HCT116 (cell line): ENCODE measurements at regions not wholly inside any gene's neighbourhood (a gene's known extent, or its start where the extent isn't known, plus 50 kb on each side); places are given as distances from the start of the nearest gene placed in this dataset.

Experiments used
- ATAC-seq: fragments of 200-7000 bp; cut with Tn5 transposase; 2 replicates; pipeline ENCODE4 v1.9.1; 2020; ENCODE audit warnings: mild to moderate bottlenecking, moderate library complexity
- BruUV-seq: library from RNA; stranded (reverse); fragments of 400-500 nt; replicated peaks from 2 replicates; lab custom pipeline; 2021; lab: Mats Ljungman, UMichigan
- CTCF ChIA-PET: fragments of 300-600 bp; sonication (Branson Sonifier 250); formaldehyde crosslinking; loops from one replicate; lab custom pipeline; 2021; ENCODE audit warnings: antibody characterized with exemption; lab: Charles Lee
- POLR2A ChIA-PET: fragments of 300-600, 350-600 bp; sonication (Branson Sonifier 250); formaldehyde crosslinking; loops from one replicate; lab custom pipeline; 2021; ENCODE audit warnings: antibody characterized with exemption; lab: Charles Lee
- RAD21 ChIA-PET, 2 experiments: fragments of 300-600 bp; sonication (Branson Sonifier 250); formaldehyde crosslinking; loops; one replicate each; lab custom pipeline; 2023; ENCODE audit warnings: low total read pairs in 2 of 2; ENCODE audit not compliant: uncharacterized antibody in 2 of 2, unreplicated experiment in 2 of 2, low non-redundant PET in 1 of 2; lab: Charles Lee
- DNase-seq: peaks from one replicate; pipeline ENCODE4 v3.0.0-alpha.2; 2010; ENCODE audit warnings: low read depth, low spot score
- H2AFZ ChIP-seq: fragments of 200-600 bp; shearing (Covaris generic), sonication (generic); 2 replicates; pipeline ENCODE4 v1.6.1; 2017; ENCODE audit warnings: low read depth, mixed run types, mixed read lengths, antibody characterized with exemption, low read length; ENCODE audit not compliant: poor library complexity, severe bottlenecking
- H3K27ac ChIP-seq: 2 replicates; pipeline ENCODE4 v1.5.1; 2012; ENCODE audit warnings: low read depth, low read length
- H3K27me3 ChIP-seq: fragments of 200-600 bp; sonication (generic); 2 replicates; pipeline ENCODE4 v1.6.1; 2016; ENCODE audit warnings: mixed run types, low read length, mixed read lengths; ENCODE audit not compliant: insufficient read depth
- H3K36me3 ChIP-seq, 2 experiments: fragments of 200-500 bp in 1 of 2; fragments of 200-600 bp in 1 of 2; sonication (Bioruptor generic) in 1 of 2; sonication (generic) in 1 of 2; 2 replicates each; pipeline versions ENCODE4 v1.5.1 to v1.6.1; 2014 to 2016; ENCODE audit warnings: low read length in 2 of 2, inconsistent platforms in 1 of 2, mixed read lengths in 1 of 2, mixed run types in 1 of 2; ENCODE audit not compliant: insufficient read depth in 2 of 2, control insufficient read depth in 1 of 2
- H3K4me1 ChIP-seq, 2 experiments: fragments of 200-600 bp in 1 of 2; sonication (generic) in 1 of 2; 2 replicates each; pipeline versions ENCODE4 v1.5.1 to v1.6.1; 2012 to 2017; ENCODE audit warnings: low read length in 2 of 2, inconsistent platforms in 1 of 2, mild to moderate bottlenecking in 1 of 2, mixed read lengths in 1 of 2, mixed run types in 1 of 2, moderate library complexity in 1 of 2; ENCODE audit not compliant: insufficient read depth in 2 of 2, control insufficient read depth in 1 of 2
- H3K4me2 ChIP-seq: fragments of 200-600 bp; sonication (generic); 2 replicates; pipeline ENCODE4 v1.6.1; 2017; ENCODE audit warnings: mixed run types, low read length, mixed read lengths
- H3K4me3 ChIP-seq, 2 experiments: fragments of 200-600 bp in 1 of 2; sonication (generic) in 1 of 2; replicated peaks in 1 of 2; 2 replicates each; pipeline ENCODE4 v1.5.1; 2011 to 2016; ENCODE audit warnings: low read length in 2 of 2, control low read depth in 1 of 2, low read depth in 1 of 2, mild to moderate bottlenecking in 1 of 2, mixed read lengths in 1 of 2, mixed run types in 1 of 2
- H3K79me2 ChIP-seq: fragments of 200-600 bp; sonication (generic); 2 replicates; pipeline ENCODE4 v1.6.1; 2017; ENCODE audit warnings: mild to moderate bottlenecking, mixed run types, low read length, moderate library complexity, mixed read lengths; ENCODE audit not compliant: insufficient read depth
- H3K9ac ChIP-seq: fragments of 200-600 bp; sonication (generic); 2 replicates; pipeline ENCODE4 v1.6.1; 2016; ENCODE audit warnings: low read length, mixed read lengths
- H3K9me2 ChIP-seq: fragments of 200-600 bp; sonication (generic), shearing (Covaris generic); 2 replicates; pipeline ENCODE4 v1.6.1; 2017; ENCODE audit warnings: mixed run types, mild to moderate bottlenecking, moderate library complexity; ENCODE audit not compliant: insufficient read depth
- H3K9me3 ChIP-seq, 2 experiments: fragments of 200-500 bp in 1 of 2; fragments of 200-600 bp in 1 of 2; sonication (Bioruptor generic) in 1 of 2; sonication (generic) in 1 of 2; 2 replicates each; pipeline ENCODE4 v1.6.1; 2014 to 2017; ENCODE audit warnings: low read length in 2 of 2, mixed read lengths in 2 of 2, inconsistent platforms in 1 of 2, low read depth in 1 of 2, mild to moderate bottlenecking in 1 of 2, mixed run types in 1 of 2, moderate library complexity in 1 of 2; ENCODE audit not compliant: control insufficient read depth in 1 of 2, insufficient read depth in 1 of 2
- H4K20me1 ChIP-seq: fragments of 200-600 bp; sonication (generic), shearing (Covaris generic); 2 replicates; pipeline ENCODE4 v1.6.1; 2017; ENCODE audit warnings: mixed run types, mild to moderate bottlenecking, moderate library complexity; ENCODE audit not compliant: insufficient read depth
- CEBPB ChIP-seq: IDR thresholded peaks from 2 replicates; pipeline ENCODE4 v1.6.1; 2012; ENCODE audit warnings: low read depth
- EGR1 ChIP-seq: IDR thresholded peaks from 2 replicates; pipeline ENCODE4 v1.6.1; 2012; ENCODE audit warnings: low read depth
- ELF1 ChIP-seq: IDR thresholded peaks from 2 replicates; pipeline ENCODE4 v1.6.1; 2012; ENCODE audit warnings: low read depth, borderline replicate concordance
- EZH2 ChIP-seq: fragments of 200-600 bp; sonication (generic); IDR thresholded peaks from 2 replicates; pipeline ENCODE4 v1.6.1; 2017; ENCODE audit warnings: antibody characterized with exemption, mixed run types
- EZH2phosphoT487 ChIP-seq: fragments of 200-600 bp; IDR thresholded peaks from 2 replicates; pipeline ENCODE4 v1.6.1; 2018; ENCODE audit warnings: antibody characterized with exemption, borderline replicate concordance
- FOSL1 ChIP-seq: IDR thresholded peaks from 2 replicates; pipeline ENCODE4 v1.6.1; 2012; ENCODE audit warnings: low read depth
- POLR2A ChIP-seq: IDR thresholded peaks from 2 replicates; pipeline ENCODE4 v1.7.0; 2011; ENCODE audit warnings: borderline replicate concordance; ENCODE audit not compliant: insufficient read depth, insufficient read length; ENCODE audit errors: extremely low read depth
- RAD21 ChIP-seq: IDR thresholded peaks from 2 replicates; pipeline ENCODE4 v1.6.1; 2012; ENCODE audit warnings: low read depth, mild to moderate bottlenecking
- SP1 ChIP-seq: IDR thresholded peaks from 2 replicates; pipeline ENCODE4 v1.6.1; 2012; ENCODE audit warnings: low read depth
- YY1 ChIP-seq: IDR thresholded peaks from 2 replicates; pipeline ENCODE4 v1.6.1; 2011; ENCODE audit warnings: low read length, low read depth, moderate library complexity, mild to moderate bottlenecking; ENCODE audit not compliant: insufficient replicate concordance; ENCODE audit errors: extremely low read depth
- ZFX ChIP-seq: fragments of 450-650 bp; IDR thresholded peaks from 2 replicates; pipeline ENCODE4 v1.6.1; 2017
- ZNF274 ChIP-seq: fragments of 200-500 bp; sonication (Bioruptor generic); IDR thresholded peaks from 2 replicates; pipeline ENCODE4 v1.6.1; 2014; ENCODE audit warnings: mild to moderate bottlenecking, low read depth, low read length, inconsistent platforms
- intact Hi-C: fragments of 100-400 bp; cut with micrococcal nuclease; formaldehyde crosslinking; loops from 2 replicates; pipeline ENCODE4 v1.10.0; 2022
- TF ChIP-seq, protein P1 (sequence below): IDR thresholded peaks from 2 replicates; pipeline ENCODE4 v1.6.1; 2012
- TF ChIP-seq, protein P2 (sequence below): IDR thresholded peaks from 2 replicates; pipeline ENCODE4 v1.6.1; 2012; ENCODE audit warnings: low read depth
- TF ChIP-seq, protein P3 (sequence below): IDR thresholded peaks from 2 replicates; pipeline ENCODE4 v1.6.1; 2012

DNA sequence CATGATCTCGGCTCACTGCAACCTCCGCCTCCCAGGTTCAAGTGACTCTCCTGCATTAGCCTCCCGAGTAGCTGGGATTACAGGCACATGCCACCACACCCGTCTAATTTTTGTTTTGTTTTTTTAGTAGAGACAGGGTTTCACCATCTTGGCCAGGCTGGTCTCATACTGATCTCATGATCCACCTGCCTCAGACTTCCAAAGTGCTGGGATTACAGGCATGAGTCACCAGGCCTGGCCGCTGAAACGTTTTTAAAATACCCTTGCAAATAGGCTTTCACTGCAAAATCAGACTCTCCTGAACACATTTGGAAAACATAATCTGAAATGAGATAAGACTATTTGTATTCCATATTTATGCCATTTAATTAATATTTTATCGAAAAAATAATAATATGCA, 826.1 kb upstream of the CNTN5 start (continued):
- TF ChIP-seq, protein P1, sequence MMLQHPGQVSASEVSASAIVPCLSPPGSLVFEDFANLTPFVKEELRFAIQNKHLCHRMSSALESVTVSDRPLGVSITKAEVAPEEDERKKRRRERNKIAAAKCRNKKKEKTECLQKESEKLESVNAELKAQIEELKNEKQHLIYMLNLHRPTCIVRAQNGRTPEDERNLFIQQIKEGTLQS, result no peak

DNA sequence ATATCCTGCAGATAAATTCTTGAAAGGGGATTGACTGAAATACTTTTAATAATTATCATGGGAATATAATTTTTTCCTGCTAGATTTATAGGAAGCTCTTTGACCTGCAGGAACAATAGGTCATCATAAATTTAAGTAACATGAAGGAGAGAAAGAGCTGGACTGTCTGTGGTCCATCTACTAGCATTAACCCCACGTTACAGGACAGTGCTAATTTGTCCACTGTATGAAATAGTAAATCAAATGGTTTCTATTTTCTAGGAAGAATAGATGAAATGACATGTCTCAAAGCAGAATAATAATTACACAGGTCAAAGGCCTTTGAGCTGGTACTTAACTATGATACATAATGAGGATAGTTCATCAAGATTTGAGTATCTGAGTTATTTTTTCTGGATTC, 825.4 kb upstream of the CNTN5 start:
- Histone ChIP-seq H3K27ac (no peak overlapping the region), H3K9me2 (no peaks in the 10 kb centered on the region), H3K79me2 (no peaks in the 10 kb centered on the region), H3K9me3 (peaks cover 0 to 7% of the 10 kb centered on the region in 2 experiments; a peak in 1 of 4 replicates), H3K4me1 (no peaks in the 10 kb centered on the region), H3K9ac (no peak overlapping the region), H2AFZ (no peak overlapping the region), H4K20me1 (no peaks in the 10 kb centered on the region), H3K4me2 (no peak overlapping the region), H3K36me3 (no peaks in the 10 kb centered on the region), H3K27me3 (no peaks in the 10 kb centered on the region), H3K4me3 (no peak overlapping the region)
- ChIA-PET POLR2A (no interaction called here), CTCF (no interaction called here), RAD21 (no interaction called here)
- no TSS peak for BruUV-seq
- TF ChIP-seq EZH2, result no peak
- no peak for TF ChIP-seq CEBPB
- no peak for TF ChIP-seq YY1
- no peak for TF ChIP-seq EGR1
- TF ChIP-seq ELF1, result no peak
- DNase-seq, result no peak
- intact Hi-C loops, result no loop called here
- ATAC-seq, result no peak

DNA sequence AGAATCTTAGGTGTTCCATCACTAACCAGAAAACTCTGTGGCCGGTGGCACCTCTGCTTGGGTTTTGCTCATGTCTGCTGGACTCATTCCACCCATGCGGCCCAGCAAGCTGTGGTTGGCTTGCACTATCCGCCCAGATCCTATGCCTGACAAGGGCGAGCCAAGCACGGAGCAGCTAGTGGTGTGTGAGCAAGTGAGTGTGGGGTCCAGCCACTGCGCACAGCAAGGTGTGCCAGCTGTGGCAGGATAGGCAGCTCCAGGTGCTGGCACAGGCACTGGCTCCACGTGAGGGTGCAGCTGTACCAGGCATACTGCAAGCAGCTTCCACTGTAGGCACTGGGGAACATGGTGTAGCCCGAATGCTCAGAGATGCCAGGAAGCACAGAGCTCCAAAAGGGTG, 813.7 kb upstream of the CNTN5 start:
- Histone ChIP-seq H3K9me2 (no peaks in the 10 kb centered on the region), H3K79me2 (no peaks in the 10 kb centered on the region), H3K4me1 (no peaks in the 10 kb centered on the region), H3K9ac (no peak overlapping the region), H3K27ac (no peak overlapping the region), H2AFZ (no peak overlapping the region), H4K20me1 (no peaks in the 10 kb centered on the region), H3K9me3 (peaks cover 3 to 7% of the 10 kb centered on the region in 2 experiments; a peak in 2 of 4 replicates), H3K4me3 (no peak overlapping the region), H3K4me2 (no peak overlapping the region), H3K27me3 (no peaks in the 10 kb centered on the region), H3K36me3 (no peaks in the 10 kb centered on the region)
- CTCF ChIA-PET, result no interaction called here
- no peak for ATAC-seq
- RAD21 ChIA-PET, result no interaction called here
- intact Hi-C loops, result no loop called here
- no peak for TF ChIP-seq RAD21
- TF ChIP-seq EGR1, result no peak
- no peak for TF ChIP-seq CEBPB
- no peak for TF ChIP-seq POLR2A
- no peak for TF ChIP-seq EZH2phosphoT487
- TF ChIP-seq YY1, result no peak
- TF ChIP-seq FOSL1, result no peak
- TF ChIP-seq EZH2, result no peak
- TF ChIP-seq SP1, result no peak
- no peak for TF ChIP-seq ZNF274
- TF ChIP-seq, protein P2, sequence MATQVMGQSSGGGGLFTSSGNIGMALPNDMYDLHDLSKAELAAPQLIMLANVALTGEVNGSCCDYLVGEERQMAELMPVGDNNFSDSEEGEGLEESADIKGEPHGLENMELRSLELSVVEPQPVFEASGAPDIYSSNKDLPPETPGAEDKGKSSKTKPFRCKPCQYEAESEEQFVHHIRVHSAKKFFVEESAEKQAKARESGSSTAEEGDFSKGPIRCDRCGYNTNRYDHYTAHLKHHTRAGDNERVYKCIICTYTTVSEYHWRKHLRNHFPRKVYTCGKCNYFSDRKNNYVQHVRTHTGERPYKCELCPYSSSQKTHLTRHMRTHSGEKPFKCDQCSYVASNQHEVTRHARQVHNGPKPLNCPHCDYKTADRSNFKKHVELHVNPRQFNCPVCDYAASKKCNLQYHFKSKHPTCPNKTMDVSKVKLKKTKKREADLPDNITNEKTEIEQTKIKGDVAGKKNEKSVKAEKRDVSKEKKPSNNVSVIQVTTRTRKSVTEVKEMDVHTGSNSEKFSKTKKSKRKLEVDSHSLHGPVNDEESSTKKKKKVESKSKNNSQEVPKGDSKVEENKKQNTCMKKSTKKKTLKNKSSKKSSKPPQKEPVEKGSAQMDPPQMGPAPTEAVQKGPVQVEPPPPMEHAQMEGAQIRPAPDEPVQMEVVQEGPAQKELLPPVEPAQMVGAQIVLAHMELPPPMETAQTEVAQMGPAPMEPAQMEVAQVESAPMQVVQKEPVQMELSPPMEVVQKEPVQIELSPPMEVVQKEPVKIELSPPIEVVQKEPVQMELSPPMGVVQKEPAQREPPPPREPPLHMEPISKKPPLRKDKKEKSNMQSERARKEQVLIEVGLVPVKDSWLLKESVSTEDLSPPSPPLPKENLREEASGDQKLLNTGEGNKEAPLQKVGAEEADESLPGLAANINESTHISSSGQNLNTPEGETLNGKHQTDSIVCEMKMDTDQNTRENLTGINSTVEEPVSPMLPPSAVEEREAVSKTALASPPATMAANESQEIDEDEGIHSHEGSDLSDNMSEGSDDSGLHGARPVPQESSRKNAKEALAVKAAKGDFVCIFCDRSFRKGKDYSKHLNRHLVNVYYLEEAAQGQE, result no peak
- TF ChIP-seq, protein P3, sequence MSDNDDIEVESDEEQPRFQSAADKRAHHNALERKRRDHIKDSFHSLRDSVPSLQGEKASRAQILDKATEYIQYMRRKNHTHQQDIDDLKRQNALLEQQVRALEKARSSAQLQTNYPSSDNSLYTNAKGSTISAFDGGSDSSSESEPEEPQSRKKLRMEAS, result no peak
- TF ChIP-seq, protein P1, result no peak
- TF ChIP-seq ZFX, result no peak
- no TSS peak for BruUV-seq
- DNase-seq, result no peak
- POLR2A ChIA-PET, result no interaction called here
